ENCODE measurements at regions not wholly inside any gene's neighbourhood (a gene's known extent, or its start where the extent isn't known, plus 50 kb on each side); places are given as distances from the start of the nearest gene placed in this dataset.
"Not testable (repeated sequence)": the region's sequence is repeated elsewhere in the genome, so short reads cannot be mapped to it uniquely, and the experiment has no call there.

DNA sequence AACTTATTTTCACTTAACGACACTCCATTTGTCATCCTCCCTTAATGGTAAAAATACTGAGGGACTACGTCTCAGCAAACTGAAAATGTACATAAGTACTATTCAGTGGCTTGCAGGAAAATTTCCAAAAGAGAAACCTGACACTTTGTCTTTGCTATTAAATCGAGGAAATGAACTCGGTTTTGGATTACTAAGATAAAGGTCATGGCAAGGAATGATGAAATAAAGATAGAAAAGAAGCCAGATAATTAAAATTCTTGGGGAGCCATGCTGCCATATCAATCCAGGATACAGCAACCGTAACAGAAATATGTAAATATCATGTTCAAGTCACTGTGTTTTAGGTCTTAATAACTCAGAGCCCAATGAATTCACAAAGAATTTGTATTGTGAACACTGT lies 647.8 kb downstream of the CDH9 start:
- no peak for DNase-seq (ENCODE audit: low spot score)

DNA sequence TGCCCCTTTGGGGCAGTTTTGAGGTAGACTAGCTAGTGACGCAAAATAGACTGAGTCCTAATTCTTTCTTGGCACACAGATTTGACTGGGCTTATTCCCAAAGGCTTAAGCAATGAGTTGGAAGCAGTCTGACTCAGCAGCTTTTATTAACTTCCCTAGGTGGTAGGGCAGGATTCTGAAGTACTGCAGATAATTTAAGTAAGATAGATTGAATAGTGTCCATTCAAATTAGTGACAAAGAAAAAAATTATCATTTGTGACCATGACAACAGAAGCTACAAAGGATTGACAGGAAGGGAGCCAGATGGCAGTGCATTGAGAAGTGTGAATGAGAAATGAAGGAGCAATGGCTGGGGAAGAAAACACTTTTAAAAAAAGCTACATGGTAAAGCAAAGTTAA lies 649.4 kb downstream of the CDH9 start:
- no peak for DNase-seq (ENCODE audit: low spot score)

- DNase-seq (ENCODE audit: low spot score), result no peak
Measured at GRCh38 chr5:26386532-26386931, 651.9 kb downstream of the CDH9 start.

DNA sequence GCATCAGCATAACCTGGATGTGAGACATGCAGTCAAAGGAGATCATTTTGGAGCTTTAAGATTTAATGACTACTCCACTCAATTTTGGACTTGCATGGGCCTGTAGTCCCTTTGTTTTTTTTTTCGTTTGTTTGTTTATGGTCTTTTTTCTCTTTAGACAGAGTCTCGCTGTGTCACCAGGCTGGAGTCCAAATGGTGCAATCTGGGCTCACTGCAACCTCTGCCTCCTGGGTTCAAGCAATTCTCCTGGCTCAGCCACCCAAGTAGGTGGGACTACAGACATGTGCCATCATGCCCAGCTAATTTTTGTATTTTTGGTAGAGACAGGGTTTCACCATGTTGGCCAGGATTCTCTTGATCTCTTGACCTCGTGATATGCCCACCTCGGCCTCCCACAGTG lies 673.8 kb downstream of the CDH9 start:
- not testable (repeated sequence) for DNase-seq (ENCODE audit: low spot score)

DNA sequence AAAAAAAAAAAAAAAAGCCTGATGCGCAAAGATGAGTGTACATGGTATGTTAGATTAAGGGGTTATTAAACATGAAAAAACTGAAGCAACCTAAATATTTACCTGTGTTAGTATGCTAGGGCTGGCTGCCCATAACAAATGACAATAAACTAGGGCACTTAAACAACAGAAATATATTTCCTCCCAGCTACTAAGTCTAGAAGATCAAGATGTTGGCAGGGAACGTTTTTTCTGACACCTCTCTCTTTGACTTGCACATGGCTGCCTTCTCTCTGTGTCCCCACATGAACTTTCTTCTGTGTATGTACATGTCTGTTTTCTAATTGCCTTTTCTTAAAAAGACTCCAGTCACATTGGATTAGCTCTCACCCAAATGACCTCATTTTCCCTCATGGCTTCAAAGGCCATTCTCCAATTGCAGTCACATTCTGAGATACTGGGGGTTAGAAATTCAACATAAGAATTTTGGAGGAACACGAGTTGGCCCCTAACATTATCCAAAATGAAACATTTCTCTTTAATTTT lies 694.5 kb downstream of the CDH9 start:
- no peak for DNase-seq (ENCODE audit: low spot score)

DNA sequence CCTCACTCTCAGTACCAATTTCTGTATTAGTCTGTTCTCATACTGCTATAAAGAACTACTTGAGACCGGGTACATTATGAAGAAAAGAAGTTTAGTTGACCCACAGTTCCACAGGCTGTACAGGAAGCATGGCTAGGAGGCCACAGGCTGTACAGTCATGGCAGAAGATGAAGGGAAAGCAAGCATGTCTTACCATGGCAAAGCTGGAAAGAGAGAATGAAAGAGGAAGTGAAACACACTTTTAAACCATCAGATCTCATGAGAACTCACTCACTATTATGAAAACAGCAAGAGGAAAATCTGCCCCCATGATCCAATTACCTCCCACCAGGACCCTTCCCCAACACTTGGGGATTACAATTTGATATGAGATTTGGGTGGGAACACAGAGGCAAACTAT lies 698.8 kb downstream of the CDH9 start:
- no peak for DNase-seq (ENCODE audit: low spot score)

DNA sequence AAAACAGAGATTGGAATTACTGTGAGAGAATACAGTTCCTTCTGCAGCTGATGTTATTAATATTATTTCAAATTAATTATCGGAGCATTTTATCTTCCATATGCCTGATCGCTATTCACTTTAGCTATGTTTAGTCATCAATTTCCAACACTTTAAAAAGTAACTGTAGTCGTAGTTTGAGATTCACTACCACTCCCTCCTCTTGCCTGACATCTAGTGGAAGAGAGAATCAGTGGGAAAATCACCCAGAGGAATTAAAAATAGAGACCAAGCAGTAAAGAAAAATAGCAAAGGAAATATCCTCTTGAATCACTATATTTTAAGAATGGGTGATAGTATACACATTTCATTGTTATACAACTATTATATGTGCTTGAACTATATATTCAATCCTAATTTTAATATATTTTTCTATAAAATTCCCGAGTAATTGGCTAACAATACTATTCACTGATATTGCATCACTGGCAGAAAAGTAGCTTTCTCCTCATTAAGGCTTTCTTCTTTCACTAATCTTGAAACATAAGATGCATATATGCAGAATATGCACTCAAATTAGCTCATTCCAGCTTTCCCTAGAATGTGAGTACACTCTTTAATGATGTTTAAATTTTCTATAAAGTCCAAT lies 708.7 kb downstream of the CDH9 start:
- no peak for DNase-seq (ENCODE audit: low spot score)

GRCh38 chr5:26326153-26326759 lies 712.1 kb downstream of the CDH9 start:
- no peak for DNase-seq (ENCODE audit: low spot score)

GRCh38 chr5:26325432-26325831 lies 713.0 kb downstream of the CDH9 start:
- not testable (repeated sequence) for DNase-seq (ENCODE audit: low spot score)

DNA sequence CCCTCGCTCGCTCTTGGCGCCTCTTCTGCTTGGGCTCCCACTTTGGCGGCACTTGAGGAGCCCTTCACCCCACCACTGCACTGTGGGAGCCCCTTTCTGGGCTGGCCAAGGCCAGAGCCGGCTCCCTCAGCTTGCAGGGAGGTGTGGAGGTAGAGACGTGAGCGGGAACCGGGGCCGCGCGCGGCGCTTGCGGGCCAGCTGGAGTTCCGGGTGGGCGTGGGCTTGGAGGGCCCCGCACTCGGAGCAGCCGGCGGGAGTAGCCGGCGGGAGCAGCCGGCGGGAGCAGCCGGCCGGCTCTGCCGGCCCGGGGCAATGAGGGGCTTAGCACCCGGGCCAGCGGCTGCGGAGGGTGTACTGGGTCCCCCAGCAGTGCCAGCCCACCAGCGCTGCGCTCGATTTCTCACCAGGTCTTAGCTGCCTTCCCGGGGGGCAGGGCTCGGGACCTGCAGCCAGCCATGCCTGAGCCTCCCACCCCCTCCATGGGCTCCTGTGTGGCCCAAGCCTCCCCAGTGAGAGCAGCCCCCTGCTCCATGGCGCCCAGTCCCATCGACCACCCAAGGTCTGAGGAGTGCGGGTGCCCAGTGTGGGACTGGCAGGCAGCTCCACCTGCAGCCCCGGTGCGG lies 714.0 kb downstream of the CDH9 start:
- not testable (repeated sequence) for DNase-seq (ENCODE audit: low spot score)

GRCh38 chr5:26323794-26324193 lies 714.6 kb downstream of the CDH9 start:
- no peak for DNase-seq (ENCODE audit: low spot score)

GRCh38 chr5:26321278-26321677 lies 717.1 kb downstream of the CDH9 start:
- no peak for DNase-seq (ENCODE audit: low spot score)

DNA sequence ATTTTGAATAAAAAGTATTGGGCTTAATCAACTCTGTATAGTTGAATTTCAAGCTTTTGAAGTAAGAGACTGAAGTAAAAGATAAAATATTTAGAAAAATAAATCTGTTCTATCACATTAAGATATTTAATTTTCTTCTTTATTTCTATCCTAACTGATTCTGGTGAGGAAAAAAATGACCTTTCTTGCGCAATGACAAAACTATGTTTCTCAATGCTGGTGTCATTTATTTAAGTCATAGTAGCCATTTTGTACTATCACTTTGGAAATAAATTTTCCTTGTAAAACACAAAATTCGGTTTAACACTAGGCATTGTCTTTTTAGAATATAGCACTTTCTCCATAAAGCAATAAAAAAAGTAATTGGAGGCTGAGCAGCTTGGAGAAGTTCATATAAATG lies 728.0 kb downstream of the CDH9 start:
- DNase-seq (ENCODE audit: low spot score), result no peak

DNA sequence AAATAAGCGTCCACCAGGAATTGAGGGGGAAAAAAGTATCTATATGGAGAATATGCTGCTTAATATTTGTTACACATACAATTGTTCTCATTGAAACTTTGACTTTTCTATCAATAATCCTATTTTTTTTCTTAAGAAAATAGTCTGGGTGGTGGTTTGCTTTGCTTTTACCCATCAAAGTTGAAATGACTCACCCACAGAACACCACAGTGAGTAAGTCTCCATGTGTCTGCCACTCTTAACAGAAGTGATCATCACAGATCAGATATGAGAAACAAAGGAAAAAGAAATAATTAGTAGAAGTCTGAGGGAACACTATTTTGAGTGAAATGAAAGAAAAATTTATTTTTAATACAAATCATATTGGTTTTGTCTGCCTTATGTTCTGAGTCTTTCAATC lies 742.8 kb downstream of the CDH9 start:
- DNase-seq (ENCODE audit: low spot score), result no peak

DNA sequence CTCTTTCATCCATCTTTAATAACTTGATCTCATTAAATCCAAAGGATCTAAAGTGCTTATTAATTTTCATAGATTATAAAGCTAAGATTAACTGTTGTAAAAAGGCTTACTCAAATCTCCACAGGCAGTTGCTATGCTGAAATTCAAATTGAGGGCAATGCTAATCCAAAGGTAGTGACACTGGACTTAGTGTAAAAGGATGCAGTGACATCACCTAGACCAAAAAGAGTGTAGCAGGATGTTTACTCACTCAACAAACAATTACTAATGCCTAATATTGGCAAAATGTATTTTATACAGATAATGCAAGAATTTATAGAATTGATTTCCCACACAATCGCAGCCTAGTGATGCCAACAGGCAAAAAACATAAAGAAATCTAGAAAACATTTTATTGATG lies 756.2 kb downstream of the CDH9 start:
- no peak for DNase-seq (ENCODE audit: low spot score)

DNA sequence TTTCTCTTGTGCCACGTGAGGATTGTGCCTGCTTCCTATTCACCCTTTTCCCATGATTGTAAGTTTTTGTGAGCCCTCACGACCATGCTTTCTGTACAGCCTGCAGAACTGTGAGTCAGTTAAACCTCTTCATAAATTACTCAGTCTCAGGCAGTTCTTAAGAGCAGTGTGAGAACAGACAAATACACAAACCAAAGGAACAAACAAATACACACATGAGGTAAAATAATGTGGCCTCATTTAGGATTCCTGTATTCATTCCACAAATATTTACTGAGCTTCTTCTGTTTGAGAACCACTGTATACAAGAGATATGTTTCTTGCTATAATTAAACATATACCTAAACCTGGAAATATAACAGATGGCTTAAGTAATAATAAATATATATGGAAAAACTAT lies 760.3 kb downstream of the CDH9 start:
- no peak for DNase-seq (ENCODE audit: low spot score)

- DNase-seq (ENCODE audit: low spot score), result no peak
Measured at GRCh38 chr5:26259081-26259480, 779.3 kb downstream of the CDH9 start.

- no peak for DNase-seq (ENCODE audit: low spot score)
Measured at GRCh38 chr5:26245321-26245720, 793.1 kb downstream of the CDH9 start.

DNA sequence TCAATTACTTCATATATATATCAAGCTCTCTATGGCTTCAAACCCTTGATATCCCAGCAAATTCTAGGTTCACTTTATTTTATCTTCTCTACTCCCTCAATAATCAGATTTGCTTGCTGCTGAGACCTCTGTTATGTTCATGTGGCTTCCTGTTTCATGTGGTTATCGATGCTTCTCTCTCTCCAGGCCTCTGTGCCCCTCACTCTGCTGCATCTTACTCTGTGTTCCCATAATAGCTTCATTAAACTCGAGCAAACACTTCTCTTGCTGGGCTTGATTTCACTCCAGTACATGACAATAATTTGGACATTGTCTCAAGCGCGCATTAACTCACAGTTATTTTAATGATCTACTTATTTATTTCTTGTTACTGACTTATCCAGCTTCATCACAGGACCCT lies 798.8 kb downstream of the CDH9 start:
- no peak for DNase-seq (ENCODE audit: low spot score)

- no peak for DNase-seq (ENCODE audit: low spot score)
Measured at GRCh38 chr5:26237489-26237888, 800.9 kb downstream of the CDH9 start.

- DNase-seq (ENCODE audit: low spot score), result no peak
Measured at GRCh38 chr5:26236936-26237335, 801.5 kb downstream of the CDH9 start.

DNA sequence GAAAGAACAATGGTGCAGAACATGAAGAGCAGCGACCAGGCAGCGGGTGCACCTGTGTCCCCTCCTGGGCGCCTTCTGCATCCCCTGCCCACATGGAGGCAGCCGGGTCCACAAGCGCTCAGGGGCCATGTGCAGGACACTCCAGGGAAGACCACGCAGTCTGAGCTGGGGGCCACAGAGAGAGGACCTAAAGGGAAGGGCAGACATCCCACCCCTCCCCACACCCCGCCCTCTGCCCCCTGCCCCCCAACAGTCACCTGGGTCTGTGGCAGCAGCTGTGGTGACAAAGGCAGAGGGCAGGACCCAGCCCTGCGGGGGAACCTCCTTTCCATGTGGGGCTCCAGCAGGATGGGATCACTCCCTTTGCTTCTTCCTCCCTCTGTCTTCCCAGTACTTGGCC lies 805.7 kb downstream of the CDH9 start:
- DNase-seq (ENCODE audit: low spot score), result no peak

- no peak for DNase-seq (ENCODE audit: low spot score)
Measured at GRCh38 chr5:26231316-26231715, 807.1 kb downstream of the CDH9 start.

- DNase-seq (ENCODE audit: low spot score), result no peak
Measured at GRCh38 chr5:26229848-26230247, 808.5 kb downstream of the CDH9 start.

Data from hematopoietic multipotent progenitor cell treated with erythropoietin and hydrocortisone succinate and interleukin-3 and kit ligand, for 17 days (in vitro differentiated cells).